Activated CD4-positive, alpha-beta T cell treated with anti-CD3 and anti-CD28 coated beads, Interleukin-10, Interleukin-2, amounts not matched to agents 100 ng/mL and 50 ng/mL, durations not matched to agents 16 hours and 8 hours (primary cell): ENCODE measurements at regions not wholly inside any gene's neighbourhood (a gene's known extent, or its start where the extent isn't known, plus 50 kb on each side); places are given as distances from the start of the nearest gene placed in this dataset.
A peak's percentile ranks its signal among the peaks of the same experiment; 100 is the strongest.
"Not testable (repeated sequence)": the region's sequence is repeated elsewhere in the genome, so short reads cannot be mapped to it uniquely, and the experiment has no call there.

ENCODE experiments used
- DNase-seq: peaks from one replicate; pipeline ENCODE4 v3.0.0-alpha.2; 2020

DNA sequence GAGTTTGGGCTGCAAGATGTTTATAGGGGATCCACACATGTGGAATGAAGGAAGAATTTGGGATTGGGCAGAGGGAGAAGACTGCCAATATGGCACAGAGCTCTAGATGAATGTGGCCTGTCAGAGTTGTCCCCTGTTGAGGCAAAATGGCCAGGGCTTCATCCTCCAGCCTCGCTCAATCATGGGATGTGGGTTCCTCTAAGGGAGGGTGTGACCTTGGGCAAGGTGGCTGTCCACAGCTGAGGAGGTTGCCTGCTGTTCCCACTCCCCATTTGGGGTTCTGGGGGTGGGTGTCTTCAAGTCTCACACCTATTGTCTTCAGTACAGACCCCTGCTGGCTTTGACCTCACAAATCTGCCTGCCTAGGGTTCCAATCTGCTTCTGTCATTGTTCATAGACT is 121.6 kb upstream of the FAM204A start:
- no peak for DNase-seq

DNA sequence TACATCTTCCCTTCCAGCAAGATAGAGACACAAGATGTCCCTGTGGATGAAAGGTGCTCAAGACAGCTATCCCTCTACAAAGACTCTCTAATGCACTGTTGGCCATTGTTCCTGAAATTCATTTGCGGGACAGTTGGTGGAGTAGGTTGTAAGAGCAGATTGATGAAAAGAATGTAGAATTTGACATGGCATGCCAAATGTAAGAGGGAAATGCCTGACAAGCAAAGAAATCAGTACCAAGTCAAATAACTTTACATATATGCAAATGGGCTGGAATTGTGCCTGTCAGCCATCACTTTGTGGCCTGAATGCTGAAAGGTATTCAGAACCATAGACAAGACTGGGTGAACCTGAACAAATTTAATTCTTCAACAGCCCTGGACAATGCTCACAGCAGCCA is 120.3 kb upstream of the FAM204A start:
- DNase-seq: no peak

DNA sequence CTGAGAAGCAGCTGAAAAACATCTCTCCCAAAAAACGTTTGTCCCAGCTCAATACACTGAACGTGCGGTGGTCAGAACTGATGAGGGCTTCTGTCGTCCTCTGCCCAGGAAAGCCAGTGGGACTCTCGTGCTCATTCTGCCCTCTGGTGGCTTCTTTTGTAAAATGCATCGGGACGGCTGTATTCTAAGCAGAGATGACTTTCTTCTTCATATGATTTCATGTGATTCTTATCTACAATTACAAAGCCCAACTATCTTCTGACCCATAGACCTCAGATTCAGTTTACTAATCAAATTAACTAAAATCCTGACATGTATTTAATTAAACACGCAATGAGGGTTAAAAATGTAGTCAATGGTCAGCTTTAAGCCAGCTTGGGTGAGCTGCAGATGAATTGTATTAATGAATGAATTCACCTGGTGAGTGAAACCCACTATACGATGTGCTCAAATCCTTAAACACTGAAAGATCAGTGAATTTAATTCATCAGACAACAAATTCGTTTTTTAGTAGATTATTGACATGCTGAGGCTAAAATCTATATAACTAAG is 117.6 kb upstream of the FAM204A start:
- peak; percentile 61 for DNase-seq

DNA sequence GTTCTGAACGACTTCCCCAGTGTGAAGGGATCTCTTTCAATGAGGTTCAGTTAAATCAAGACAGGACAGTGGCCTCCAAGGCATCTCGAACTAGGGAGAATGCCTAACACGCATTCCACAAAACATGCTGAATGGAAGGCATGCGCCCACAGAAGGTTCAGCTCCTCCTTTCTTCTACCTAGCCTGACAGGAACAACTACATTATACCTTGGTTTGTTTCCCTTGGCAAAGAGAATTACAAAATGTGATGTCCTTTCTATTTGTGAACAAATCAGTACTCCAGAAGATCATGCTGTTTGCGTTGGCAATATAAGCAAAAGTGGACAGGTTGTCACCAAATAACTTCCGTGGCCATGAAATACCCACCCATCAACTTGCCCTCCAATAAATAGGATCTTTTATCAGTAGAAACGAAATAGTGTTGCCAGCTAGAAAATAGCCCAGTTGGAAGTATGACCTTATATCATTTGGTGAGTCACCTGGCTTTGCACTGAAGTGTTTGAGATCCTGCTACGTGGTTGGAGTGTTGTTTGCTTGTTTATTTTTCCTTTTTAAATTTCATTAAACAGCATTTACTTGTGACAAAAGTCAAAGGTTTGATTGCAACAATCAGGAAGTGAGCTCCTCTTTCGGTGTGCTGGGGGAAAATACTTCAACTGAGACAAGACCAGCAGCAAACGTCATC is 117.0 kb upstream of the FAM204A start:
- DNase-seq: no peak

DNA sequence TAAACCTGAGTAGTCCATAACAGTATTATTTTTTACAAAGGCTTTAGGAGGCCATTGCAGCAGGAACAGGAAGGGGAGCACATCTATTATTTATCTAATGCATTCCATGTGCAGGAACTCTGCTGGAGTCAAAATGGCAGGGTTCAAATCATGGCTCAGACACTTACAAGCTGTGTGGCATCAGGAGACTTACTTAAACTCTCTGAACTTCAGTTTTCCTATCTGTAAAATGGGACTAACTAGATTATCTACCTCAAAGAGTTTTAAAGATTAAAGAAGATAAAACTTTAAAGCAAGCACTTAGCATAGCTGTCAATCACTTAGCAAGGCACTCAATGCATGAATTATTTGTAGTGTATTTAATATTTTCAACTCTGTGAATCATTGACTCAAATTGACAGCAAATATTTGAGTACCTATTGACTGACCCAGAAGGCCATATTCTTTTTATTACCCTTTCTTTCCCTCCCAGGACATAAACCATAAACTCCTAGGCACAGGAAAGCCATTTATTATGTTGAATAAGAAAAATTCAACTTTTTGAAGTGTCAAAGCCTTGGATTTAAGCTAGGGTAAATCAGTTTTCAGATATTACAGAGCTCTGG is 115.8 kb upstream of the FAM204A start:
- no peak for DNase-seq

DNA sequence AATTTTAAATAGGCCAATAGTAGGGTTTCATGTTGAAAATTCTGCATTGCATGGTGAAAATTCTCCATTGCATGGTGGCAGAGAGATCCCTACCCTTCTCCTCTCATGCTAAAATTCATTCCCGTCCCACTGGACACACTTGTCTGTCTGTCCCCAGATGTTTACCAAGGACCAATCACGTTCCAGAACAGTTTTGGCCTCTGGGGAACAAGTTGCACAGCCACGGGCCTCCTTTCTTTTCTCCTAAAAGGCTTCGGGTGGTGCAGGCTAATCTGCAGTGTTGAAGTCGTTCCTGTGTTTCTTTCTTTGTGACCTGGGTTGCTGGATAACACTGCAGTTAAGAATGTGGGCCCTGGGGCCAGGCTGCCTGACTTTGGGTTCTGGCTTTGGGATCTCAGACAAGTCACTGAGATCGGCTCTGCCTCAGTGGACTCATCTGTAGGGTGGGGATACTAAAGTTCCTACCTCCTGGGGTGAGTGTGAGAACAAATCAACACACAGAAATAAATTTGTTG is 113.1 kb upstream of the FAM204A start:
- no peak for DNase-seq

DNA sequence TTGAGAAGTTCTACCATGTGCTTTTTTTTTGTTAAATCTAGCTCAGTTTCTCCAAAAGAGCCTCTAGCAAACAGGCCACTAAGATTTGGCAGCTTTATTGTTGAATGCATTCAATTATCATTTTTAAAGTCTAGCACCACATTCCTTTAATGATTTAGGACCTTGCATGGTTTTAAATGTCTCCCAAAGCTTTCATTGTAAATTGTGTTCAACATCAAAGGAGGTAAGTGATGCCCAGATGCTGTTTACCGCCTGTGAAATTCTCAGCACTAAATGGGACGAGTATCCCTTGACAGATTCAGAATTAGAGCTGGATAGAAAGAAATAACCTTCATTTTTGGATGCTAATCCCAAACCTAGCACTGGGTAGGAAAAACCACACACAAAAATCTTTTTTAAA is 112.1 kb upstream of the FAM204A start:
- DNase-seq: no peak

DNA sequence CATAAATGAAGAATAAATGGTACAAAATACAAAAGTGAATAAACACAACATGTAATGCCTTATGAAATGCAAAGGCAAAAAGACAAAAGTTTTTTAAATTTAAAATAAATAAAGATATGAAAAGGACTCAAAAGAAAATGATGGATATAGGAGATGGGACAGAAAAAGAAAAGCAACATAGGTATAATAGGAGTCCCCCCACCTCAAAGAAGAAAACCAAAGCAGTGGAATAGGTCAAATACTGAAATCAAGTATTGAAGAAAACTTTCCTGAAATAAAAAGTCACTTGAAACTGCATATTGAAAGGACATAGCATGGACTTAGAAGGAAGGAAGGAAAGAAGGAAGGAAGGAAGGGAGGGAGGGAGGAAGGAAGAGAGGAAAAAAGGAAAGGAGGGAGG is 110.0 kb upstream of the FAM204A start:
- DNase-seq: no peak

DNA sequence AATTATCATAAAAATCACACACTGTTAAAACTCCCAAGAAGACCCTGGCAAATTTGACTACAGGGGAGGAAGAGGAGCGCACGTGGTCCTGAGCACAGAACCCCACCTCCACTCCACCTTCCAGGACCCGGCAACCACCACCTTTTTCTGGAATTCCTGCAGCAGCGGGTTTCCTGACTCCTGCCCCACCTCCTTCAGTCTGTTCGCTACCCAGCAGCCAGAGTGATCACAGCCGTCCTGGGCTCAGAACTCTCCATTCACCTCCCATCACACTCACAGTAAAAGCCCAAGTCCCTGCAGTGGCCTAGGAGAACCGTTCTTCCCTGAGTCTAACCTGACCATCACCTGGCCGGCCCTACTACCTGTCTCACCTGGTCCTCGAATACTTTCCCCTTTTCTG is 107.4 kb upstream of the FAM204A start:
- DNase-seq: no peak

DNA sequence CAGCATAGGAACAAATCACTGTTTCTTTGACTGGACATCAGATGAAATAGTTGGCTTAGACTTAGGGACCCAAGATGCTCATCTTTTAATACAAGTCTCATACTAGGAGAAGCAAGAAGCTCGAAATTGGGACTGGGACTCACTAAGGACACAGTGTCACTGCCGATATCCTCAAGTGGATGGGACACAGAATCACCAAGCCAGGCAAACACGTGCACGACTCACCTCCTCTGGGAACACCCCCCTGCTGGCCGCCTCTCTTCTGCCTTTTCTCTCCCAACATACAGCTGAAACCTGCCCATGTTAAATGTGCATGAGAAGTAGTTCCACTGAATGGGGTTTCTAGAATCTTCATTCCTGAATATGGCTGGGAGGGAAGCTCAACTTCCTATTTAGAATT is 106.6 kb upstream of the FAM204A start:
- no peak for DNase-seq

DNA sequence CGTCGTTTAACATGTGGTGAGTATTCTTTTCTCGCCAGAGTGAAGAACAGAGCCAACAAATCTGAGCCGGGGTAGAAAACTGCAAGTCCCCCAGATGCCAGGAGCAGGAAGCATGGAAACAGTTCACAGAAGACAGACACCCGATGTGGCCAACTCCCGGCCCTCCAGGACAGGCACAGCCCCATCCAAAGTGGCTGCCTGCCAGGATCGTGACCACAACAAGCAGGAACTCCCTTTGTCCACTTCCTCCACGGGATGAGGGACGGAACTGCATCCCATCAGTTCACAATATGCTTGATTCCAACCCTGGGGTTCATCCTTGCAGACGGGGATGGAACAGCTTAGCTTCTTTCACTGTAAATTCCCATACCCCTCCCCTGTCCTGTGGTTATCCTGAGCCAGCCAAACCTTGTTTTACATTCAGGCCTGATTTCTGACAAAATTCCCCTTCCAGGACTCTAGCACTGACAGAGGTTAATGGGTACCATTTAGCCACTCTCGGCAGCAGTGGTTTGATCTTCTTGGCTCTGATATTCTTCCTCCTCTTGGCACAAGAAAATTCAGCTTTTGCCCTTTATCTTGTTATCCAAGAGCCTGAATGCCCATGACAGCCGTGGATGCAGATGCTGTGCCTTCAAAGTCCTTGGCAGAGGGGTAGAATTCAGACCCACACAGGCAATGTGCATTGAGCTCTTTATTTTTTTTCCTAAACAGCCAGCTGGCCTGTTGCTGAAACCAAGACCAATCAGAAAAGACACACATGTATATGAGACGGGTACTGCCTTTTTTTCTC is 105.5 kb upstream of the FAM204A start:
- DNase-seq: no peak

DNA sequence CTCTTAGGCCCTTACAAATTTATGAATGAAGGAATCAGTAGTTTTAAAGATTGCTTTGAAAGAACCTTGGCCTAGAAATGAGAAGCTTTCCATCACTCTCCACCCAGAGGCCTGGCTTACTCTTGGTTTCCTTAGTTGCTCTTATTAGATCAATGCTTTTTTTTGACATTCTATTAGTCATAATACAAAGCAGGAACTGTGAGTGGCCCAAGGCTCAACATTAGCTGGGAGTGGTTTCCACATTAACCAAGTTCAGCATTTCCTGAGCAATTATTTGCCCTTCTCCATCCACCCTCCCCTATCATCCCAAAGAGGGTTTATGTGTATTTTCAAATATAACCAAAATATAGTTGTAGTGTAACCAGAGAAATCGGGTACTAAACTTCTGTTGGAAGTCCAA is 103.4 kb upstream of the FAM204A start:
- DNase-seq: no peak

DNA sequence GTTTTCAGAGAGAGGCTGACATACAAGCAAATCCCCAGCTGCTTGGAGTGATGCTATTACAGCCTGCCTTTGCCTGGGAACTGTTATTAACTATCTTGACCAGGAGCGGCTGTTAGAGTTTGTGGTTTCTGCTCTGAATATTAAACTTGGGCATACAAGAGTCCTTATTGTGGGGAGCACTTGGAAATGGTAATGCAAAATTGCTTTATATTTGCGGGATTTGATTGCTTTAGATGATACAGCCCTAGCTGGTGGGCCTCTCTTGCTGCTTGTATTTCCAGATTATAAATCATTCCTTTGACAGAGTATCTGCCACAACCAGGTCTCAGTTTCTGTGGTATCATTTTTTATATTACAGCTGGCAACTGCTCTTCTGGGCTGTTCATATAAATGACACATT is 101.9 kb upstream of the FAM204A start:
- DNase-seq: no peak

DNA sequence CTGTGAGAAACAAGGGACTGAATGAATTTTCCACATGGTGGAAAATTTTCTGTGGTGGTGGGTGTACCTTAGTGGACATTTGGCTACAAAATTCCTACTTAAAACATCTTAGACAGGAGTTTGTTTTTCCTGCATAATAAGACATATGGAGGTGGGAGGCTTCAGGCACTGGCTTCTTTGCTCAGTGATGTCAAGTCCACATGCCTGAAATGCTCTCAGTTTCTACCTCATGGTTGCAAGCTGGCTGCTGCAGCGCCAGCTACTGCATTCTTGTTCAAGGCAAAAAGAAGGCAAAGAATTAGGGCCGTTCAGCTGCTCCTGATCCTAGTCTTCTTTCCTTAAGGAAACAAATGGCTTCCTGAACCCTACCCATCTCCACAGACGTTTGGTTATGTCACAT is 99.9 kb upstream of the FAM204A start:
- no peak for DNase-seq

DNA sequence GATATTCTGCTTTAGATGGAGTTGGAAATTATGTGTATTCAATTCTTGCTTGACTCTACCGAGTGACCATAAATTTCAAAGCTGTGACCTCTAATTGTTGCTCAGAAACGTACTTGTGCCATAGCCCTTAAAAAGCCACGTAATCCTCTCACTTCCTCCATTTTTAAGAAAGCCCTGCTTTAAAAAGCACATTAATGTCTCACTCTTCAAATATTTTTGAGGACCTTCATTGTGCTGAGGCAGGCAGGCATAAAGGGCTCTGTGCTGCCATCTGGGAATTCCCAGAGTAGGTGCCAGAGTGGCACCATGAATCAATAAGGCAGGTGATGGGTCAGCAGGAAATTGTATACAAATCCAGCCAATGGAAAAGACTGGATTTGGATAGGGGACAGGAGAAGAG is 97.7 kb upstream of the FAM204A start:
- DNase-seq: no peak

DNA sequence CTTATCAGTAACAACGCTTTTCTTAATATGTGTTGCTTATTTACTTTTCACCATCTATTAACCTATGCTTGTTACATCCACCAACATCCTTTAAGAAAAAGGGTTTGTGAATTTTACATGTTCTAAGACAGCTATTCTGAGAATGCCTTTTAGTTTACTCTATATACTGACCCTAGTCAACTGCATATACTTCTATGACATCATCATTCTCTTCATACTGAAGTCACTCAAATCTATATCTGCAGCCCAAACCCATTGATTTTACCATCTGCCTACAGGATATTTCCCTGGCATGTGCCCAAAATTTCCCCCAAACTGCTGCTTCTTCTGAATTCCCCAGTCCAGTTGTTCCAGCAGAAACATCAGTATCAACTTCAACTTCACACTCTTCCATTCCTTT is 94.6 kb upstream of the FAM204A start:
- DNase-seq: no peak

DNA sequence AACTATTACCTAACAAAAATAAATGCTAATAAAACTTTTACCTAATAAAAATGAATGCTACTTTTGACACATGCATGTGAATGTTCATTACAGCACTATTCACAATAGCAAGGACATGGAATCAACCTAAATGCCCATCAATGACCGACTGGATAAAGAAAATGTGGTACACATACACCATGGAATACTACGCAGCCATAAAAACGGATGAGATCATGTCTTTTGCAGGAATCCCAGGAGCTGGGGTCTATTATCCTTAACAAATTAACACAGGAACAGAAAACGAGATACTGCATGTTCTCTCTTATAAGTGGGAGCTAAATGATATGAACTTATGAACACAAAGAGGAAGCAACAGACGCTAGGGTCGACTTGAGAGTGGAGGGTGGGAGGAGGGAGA is 88.1 kb upstream of the FAM204A start:
- DNase-seq: no peak

DNA sequence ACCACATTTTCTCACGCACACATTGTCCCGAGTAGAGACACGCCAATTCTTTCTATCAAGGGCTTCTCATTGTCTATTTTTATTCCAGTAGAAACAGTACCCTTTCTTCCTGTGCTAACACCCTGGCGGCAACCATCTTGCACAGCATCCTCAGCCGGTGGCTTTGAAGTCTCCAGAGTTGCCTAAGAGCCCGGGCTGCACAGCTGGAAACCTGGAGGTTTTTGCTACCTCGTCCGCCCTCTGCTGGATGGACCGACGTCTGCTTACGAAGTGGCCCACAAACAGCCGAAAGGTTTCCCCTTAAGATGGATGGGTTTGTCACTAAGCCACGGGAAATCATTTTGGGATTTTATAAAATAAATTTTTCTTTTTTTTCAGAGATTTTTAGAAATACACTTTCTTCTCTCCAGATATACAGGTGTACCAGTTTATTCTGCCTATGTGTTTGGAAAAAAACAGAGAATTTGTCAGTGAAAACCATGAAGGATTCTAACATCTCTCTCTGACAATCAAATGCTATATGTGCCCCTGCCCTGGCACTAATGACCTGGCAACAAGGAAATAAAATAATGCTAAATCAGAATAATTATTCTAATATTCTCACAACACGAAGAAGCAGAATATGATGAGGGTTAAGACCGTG is 81.8 kb upstream of the FAM204A start:
- DNase-seq: peak; percentile 78

DNA sequence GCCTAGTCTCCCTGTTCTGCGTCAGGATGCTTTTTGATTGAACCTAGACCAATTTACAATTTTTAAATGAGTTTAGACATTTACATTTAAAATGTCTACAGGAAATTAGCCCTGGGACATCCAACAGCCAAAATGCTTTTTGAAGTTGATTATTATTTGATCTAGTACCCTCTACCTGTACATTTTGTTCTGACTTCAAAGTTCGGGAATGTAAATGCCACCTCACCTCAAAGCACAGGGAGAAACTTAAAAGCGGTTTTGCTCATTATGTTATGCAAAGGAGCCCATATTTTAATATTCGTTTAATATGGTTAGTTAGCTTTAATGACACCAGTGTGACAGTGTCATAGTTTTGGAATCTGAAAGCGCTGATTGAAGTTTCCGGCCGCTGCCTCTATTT is 80.1 kb upstream of the FAM204A start:
- DNase-seq: no peak

DNA sequence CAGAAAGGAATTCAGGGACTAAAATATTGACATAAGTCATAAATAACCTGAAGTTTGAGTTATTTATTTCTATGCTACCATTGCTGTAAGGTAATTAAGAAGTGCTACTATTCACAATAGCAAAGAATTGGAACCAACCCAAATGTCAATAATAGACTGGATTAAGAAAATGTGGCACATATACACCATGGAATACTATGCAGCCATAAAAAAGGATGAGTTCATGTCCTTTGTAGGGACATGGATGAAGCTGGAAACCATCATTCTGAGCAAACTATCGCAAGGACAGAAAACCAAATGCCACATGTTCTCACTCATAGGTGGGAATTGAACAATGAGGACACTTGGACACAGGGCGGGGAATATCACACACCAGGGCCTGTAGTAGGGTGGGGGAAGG is 77.9 kb upstream of the FAM204A start:
- not testable (repeated sequence) for DNase-seq

DNA sequence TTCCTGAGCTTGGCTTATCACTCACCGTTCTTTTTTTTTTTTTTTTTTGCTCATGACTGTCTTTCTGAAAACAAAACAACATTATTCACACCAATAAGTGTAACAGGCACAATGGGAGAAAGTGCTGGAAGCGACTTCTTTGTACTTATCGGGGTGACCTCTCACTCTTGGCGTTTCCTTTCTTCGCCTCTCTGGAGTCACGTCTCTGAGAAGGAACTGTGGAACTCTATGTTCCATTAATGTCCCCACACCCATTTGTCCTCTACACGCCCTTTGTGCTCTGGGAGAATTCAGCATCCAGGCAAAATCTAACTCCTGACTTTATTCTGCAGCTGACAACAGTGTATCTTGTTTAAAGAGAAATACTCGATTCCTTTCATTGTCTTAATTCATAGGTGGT is 70.8 kb upstream of the FAM204A start:
- DNase-seq: no peak

DNA sequence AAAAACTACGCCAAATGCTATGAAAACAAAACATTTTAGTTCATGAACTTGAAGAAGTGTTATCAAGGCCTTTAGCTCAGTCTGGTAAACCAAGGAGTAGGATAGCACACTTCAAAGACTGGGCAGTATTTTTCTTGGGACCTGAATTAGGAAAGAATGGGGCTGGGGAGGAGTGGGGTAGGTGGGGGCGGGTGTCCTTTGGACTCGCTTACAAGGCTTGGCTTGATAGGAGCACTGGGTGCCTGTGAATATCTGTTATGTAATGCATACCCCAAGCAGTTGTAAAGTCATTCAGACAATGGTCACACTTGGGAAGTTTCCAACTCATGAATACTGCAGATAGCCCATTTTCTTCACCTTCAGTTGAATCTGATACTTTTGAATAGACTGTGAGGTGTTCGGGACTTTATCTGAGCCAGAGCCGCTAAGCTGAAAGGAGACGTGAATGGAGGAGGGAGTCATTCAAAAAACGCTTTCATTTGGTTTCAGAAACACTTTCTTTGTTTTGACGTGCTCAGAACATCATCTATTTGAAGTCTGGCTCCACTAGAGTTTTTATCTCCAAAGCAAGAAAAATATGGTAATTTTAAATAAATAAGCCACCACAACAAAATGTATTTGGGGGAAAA is 70.1 kb upstream of the FAM204A start:
- DNase-seq: no peak

DNA sequence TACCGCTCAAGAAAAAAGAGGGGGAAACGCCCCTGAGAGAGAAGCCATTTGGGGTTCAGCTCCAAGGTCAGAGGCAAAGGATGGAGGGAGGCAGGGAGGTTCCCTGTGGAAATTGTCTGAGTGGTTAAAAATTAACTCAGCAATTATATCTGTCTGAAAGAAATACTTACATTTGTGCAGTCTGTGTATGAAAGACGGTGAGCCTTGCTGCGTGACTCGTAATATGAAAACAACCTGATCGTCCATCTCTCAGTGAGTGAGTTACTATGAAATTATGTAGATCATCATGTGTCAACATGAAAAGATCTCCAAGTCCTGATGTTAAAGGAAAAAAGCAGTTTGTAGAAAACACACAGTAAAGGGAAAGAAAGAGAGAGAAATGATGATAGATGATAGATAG is 67.2 kb upstream of the FAM204A start:
- DNase-seq: no peak
